Activated B cell treated with CpG ODN at 0.5 μM for 24 hours (primary cell): ENCODE measurements at regions not wholly inside any gene's neighbourhood (a gene's known extent, or its start where the extent isn't known, plus 50 kb on each side); places are given as distances from the start of the nearest gene placed in this dataset.

Source experiments
- ATAC-seq: fragments of 200-7000 bp; cut with Tn5 transposase; one replicate; pipeline ENCODE4 v1.10.0; 2021; ENCODE audit warnings: low read depth, mild to moderate bottlenecking, moderate library complexity
- CTCF ChIA-PET: fragments of 350-600 bp; sonication (Branson Sonifier 250); formaldehyde crosslinking; loops from one replicate; lab custom pipeline; 2021; ENCODE audit warnings: antibody characterized with exemption; lab: Charles Lee
- POLR2A ChIA-PET: fragments of 350-600 bp; sonication (Branson Sonifier 250); formaldehyde crosslinking; loops from one replicate; lab custom pipeline; 2021; ENCODE audit warnings: antibody characterized with exemption; lab: Charles Lee
- DNase-seq: peaks from one replicate; pipeline ENCODE4 v3.0.0; 2022
- H3K27ac Mint-ChIP-seq: one replicate; pipeline ENCODE4 v1.8.0; 2020; ENCODE audit warnings: mixed read lengths
- H3K27me3 Mint-ChIP-seq: one replicate; pipeline ENCODE4 v1.8.0; 2021; ENCODE audit warnings: mixed read lengths
- H3K36me3 Mint-ChIP-seq: one replicate; pipeline ENCODE4 v1.8.0; 2021; ENCODE audit warnings: low read depth, mixed read lengths
- H3K4me1 Mint-ChIP-seq: one replicate; pipeline ENCODE4 v1.8.0; 2021; ENCODE audit warnings: mixed read lengths
- H3K4me3 Mint-ChIP-seq: one replicate; pipeline ENCODE4 v1.8.0; 2020; ENCODE audit warnings: mild to moderate bottlenecking, mixed read lengths
- H3K9me3 Mint-ChIP-seq: one replicate; pipeline ENCODE4 v1.8.0; 2020; ENCODE audit warnings: mixed read lengths
- CTCF ChIP-seq: fragments of 200-600 bp; IDR thresholded peaks from one replicate; pipeline ENCODE4 v1.8.0; 2022; ENCODE audit warnings: antibody characterized with exemption, mild to moderate bottlenecking
- intact Hi-C: fragments of 100-400 bp; cut with micrococcal nuclease; formaldehyde crosslinking; loops from one replicate; pipeline ENCODE4 v1.15.1; 2024

- Mint-ChIP-seq H3K27ac (no peak overlapping the region), H3K4me3 (no peak overlapping the region), H3K4me1 (no peaks in the 10 kb centered on the region), H3K9me3 (no peaks in the 10 kb centered on the region), H3K36me3 (no peaks in the 10 kb centered on the region), H3K27me3 (no peaks in the 10 kb centered on the region)
- CTCF ChIA-PET: no interaction called here
- no peak for DNase-seq
- POLR2A ChIA-PET: no interaction called here
- no peak for ATAC-seq
- no peak for TF ChIP-seq CTCF
- intact Hi-C loops: no loop called here
These were observed 271.4 kb upstream of the HDAC4 start for GRCh38 chr2:239671916-239672849.

- no peak for TF ChIP-seq CTCF
- ChIA-PET POLR2A (no interaction called here), CTCF (no interaction called here)
- no peak for DNase-seq
- intact Hi-C loops: no loop called here
- no peaks in the 10 kb centered on the region for H3K4me1 Mint-ChIP-seq
- H3K27me3 Mint-ChIP-seq: no peaks in the 10 kb centered on the region
- no peak overlapping the region for H3K4me3 Mint-ChIP-seq
- ATAC-seq: no peak
- H3K36me3 Mint-ChIP-seq: no peaks in the 10 kb centered on the region
- H3K9me3 Mint-ChIP-seq: no peaks in the 10 kb centered on the region
- no peak overlapping the region for H3K27ac Mint-ChIP-seq
These were observed 270.7 kb upstream of the HDAC4 start for GRCh38 chr2:239671471-239671870.

GRCh38 chr2:239670463-239671120 lies 269.8 kb upstream of the HDAC4 start:
- no peak overlapping the region for H3K4me3 Mint-ChIP-seq
- intact Hi-C loops: no loop called here
- POLR2A ChIA-PET: no interaction called here
- H3K27ac Mint-ChIP-seq: no peak overlapping the region
- no peaks in the 10 kb centered on the region for H3K36me3 Mint-ChIP-seq
- no peaks in the 10 kb centered on the region for H3K27me3 Mint-ChIP-seq
- no peaks in the 10 kb centered on the region for H3K9me3 Mint-ChIP-seq
- CTCF ChIA-PET: no interaction called here
- ATAC-seq (no peak), DNase-seq (no peak)
- H3K4me1 Mint-ChIP-seq: no peaks in the 10 kb centered on the region
- no peak for TF ChIP-seq CTCF

GRCh38 chr2:239669899-239670460 lies 269.2 kb upstream of the HDAC4 start:
- Mint-ChIP-seq H3K4me1 (no peaks in the 10 kb centered on the region), H3K4me3 (no peak overlapping the region), H3K27ac (no peak overlapping the region), H3K27me3 (no peaks in the 10 kb centered on the region), H3K36me3 (no peaks in the 10 kb centered on the region), H3K9me3 (no peaks in the 10 kb centered on the region)
- intact Hi-C loops: no loop called here
- ATAC-seq: no peak
- CTCF ChIA-PET: no interaction called here
- POLR2A ChIA-PET: no interaction called here
- TF ChIP-seq CTCF: no peak
- no peak for DNase-seq

- ATAC-seq (no peak), DNase-seq (no peak)
- Mint-ChIP-seq H3K36me3 (no peaks in the 10 kb centered on the region), H3K9me3 (no peaks in the 10 kb centered on the region), H3K27ac (no peak overlapping the region), H3K4me1 (no peaks in the 10 kb centered on the region), H3K27me3 (no peaks in the 10 kb centered on the region), H3K4me3 (no peak overlapping the region)
- no peak for TF ChIP-seq CTCF
- intact Hi-C loops: no loop called here
- POLR2A ChIA-PET: no interaction called here
- CTCF ChIA-PET: no interaction called here
These were observed 268.5 kb upstream of the HDAC4 start for GRCh38 chr2:239669181-239669898.
